AG04450 (cell line): ENCODE measurements at regions not wholly inside any gene's neighbourhood (a gene's known extent, or its start where the extent isn't known, plus 50 kb on each side); places are given as distances from the start of the nearest gene placed in this dataset.

Experiments
- CTCF ChIA-PET: fragments of 300-600, 350-600 bp; formaldehyde crosslinking; extraction: SDS; loops from one replicate; lab custom pipeline; 2022; ENCODE audit warnings: antibody characterized with exemption, inconsistent platforms; lab: Charles Lee
- POLR2A ChIA-PET: fragments of 350-600 bp; formaldehyde crosslinking; extraction: SDS; loops from one replicate; lab custom pipeline; 2021; ENCODE audit warnings: antibody characterized with exemption, inconsistent platforms; lab: Yijun Ruan, JAX
- DNase-seq: peaks from one replicate; pipeline ENCODE4 v3.0.0-alpha.2; 2011; ENCODE audit warnings: low read depth, low spot score
- H3K27ac ChIP-seq: one replicate; pipeline ENCODE4 v1.5.1; 2012; ENCODE audit warnings: low read depth, low read length, control low read depth
- H3K27me3 ChIP-seq: one replicate; pipeline ENCODE4 v1.6.0; 2012; ENCODE audit warnings: low read length; ENCODE audit not compliant: control insufficient read depth, insufficient read depth
- H3K4me3 ChIP-seq: 2 replicates; pipeline ENCODE4 v1.5.1; 2011; ENCODE audit warnings: mild to moderate bottlenecking, low read depth, low read length, control low read depth
- H3K9me3 ChIP-seq: 2 replicates; pipeline ENCODE4 v1.5.1; 2012; ENCODE audit warnings: low read length; ENCODE audit not compliant: control insufficient read depth, insufficient read depth
- TF ChIP-seq, protein P1 (sequence below): IDR thresholded peaks from 2 replicates; pipeline ENCODE4 v1.5.1; 2011; ENCODE audit warnings: low read depth, low read length, control low read depth, inconsistent platforms

DNA sequence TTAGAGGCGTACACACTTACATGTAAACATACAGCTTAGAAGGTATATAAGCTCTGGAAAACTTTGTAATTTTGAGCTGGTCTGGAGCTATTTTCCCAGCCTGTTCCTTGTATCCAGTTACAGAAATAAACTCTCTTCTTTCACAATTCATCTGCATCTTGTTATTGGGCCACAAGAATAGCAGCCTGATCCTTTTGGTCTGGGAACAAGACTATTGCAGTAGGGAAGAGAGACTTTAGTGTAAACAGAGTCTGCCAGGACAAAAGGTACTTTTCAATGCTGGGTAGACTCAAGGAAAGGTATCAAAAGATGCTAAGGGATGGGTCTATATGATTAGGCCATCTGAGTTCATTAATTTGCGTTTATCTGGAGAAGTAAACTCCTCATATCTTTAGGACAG is 728.3 kb downstream of the TYW1 start:
- TF ChIP-seq, protein P1, sequence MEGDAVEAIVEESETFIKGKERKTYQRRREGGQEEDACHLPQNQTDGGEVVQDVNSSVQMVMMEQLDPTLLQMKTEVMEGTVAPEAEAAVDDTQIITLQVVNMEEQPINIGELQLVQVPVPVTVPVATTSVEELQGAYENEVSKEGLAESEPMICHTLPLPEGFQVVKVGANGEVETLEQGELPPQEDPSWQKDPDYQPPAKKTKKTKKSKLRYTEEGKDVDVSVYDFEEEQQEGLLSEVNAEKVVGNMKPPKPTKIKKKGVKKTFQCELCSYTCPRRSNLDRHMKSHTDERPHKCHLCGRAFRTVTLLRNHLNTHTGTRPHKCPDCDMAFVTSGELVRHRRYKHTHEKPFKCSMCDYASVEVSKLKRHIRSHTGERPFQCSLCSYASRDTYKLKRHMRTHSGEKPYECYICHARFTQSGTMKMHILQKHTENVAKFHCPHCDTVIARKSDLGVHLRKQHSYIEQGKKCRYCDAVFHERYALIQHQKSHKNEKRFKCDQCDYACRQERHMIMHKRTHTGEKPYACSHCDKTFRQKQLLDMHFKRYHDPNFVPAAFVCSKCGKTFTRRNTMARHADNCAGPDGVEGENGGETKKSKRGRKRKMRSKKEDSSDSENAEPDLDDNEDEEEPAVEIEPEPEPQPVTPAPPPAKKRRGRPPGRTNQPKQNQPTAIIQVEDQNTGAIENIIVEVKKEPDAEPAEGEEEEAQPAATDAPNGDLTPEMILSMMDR, result no peak
- no peaks in the 10 kb centered on the region for H3K27me3 ChIP-seq
- no peak overlapping the region for H3K27ac ChIP-seq
- CTCF ChIA-PET, result no interaction called here
- no peak overlapping the region for H3K4me3 ChIP-seq
- POLR2A ChIA-PET, result no interaction called here
- H3K9me3 ChIP-seq, result peaks cover 29% of the 10 kb centered on the region
- no peak for DNase-seq

DNA sequence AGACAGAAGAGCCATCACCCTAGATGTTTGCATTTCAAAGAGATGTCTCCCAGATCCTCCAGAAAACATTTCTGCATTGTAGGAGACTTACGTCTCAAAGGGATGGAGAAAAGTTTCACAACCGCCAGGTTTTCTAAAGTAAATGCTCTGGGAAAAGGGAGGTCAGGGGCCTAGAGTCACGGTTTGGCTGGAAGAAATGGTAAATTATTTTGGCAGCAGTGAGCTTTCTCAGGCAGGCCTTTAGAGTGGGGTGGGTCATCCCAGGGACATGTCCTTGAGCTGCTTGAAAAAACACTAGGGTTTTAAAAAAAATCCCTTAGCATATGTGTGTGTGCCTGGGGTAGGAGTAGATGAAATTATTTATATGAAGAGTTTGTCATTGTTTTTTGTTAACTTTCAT is 728.8 kb downstream of the TYW1 start:
- H3K4me3 ChIP-seq, result no peak overlapping the region
- TF ChIP-seq, protein P1, result no peak
- POLR2A ChIA-PET, result no interaction called here
- CTCF ChIA-PET, result no interaction called here
- no peaks in the 10 kb centered on the region for H3K27me3 ChIP-seq
- no peak overlapping the region for H3K27ac ChIP-seq
- H3K9me3 ChIP-seq, result peaks cover 30% of the 10 kb centered on the region
- DNase-seq, result no peak

DNA sequence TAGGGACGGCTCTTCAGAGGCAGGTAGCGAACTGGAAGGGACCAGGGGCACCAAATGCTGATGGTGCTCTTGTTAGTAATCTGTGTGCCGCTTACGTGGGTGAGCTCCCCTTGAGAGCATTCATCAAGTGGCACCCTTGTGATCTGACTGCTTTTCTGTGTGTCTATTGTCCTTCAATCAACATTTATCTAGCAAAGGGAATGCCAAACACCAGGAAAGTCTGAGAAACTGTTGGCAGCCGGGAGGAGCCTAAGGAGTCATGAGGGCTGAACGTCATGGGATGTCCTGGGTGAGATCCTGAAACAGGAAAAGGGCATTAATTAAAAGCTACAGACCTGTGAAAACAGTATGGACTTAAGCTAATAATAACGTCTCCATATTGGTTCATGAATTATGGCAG is 733.1 kb downstream of the TYW1 start:
- ChIA-PET CTCF (no interaction called here), POLR2A (no interaction called here)
- H3K9me3 ChIP-seq, result peaks cover 33% of the 10 kb centered on the region
- no peak overlapping the region for H3K27ac ChIP-seq
- no peak overlapping the region for H3K4me3 ChIP-seq
- TF ChIP-seq, protein P1, result no peak
- no peak for DNase-seq
- no peaks in the 10 kb centered on the region for H3K27me3 ChIP-seq

DNA sequence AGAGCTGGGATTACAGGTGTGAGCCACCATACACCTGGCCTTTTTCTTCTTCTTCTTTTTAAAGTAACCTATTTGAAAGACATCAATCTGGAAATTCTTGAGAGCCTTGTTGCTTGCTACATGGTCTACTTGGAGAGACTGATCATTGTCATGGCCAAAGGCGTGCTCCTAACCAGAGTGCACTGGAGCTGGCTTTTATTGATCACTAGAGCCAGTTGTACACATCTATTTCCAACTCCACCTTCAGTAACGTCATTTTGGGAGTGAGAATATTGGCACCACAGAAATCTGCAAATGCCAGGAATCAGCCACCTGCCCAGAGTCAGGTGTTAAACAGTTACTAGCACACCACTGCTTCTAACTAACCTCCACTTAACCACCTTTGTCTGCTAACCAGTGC is 735.1 kb downstream of the TYW1 start:
- Histone ChIP-seq H3K4me3 (no peak overlapping the region), H3K9me3 (peaks cover 38% of the 10 kb centered on the region), H3K27ac (no peak overlapping the region), H3K27me3 (no peaks in the 10 kb centered on the region)
- POLR2A ChIA-PET, result no interaction called here
- CTCF ChIA-PET, result no interaction called here
- TF ChIP-seq, protein P1, result no peak
- no peak for DNase-seq

DNA sequence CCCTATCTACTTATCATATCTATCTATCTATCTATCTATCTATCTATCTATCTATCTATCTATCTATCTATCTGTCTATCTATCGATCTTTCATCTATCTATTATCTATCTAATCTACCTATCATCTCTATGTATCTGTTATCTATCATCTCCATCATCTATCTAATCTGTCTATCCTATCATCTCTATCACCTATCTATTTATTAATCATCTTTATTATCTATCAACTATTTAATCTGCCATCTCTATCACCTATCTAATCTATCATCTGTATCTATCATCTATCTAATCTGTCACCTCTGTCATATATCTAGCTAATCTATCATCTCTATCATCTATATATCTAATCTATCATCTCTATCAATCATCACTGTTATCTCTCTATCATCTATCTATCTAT is 736.3 kb downstream of the TYW1 start:
- no peaks in the 10 kb centered on the region for H3K27me3 ChIP-seq
- no peak overlapping the region for H3K27ac ChIP-seq
- TF ChIP-seq, protein P1, result no peak
- no peak for DNase-seq
- ChIA-PET CTCF (no interaction called here), POLR2A (no interaction called here)
- H3K4me3 ChIP-seq, result no peak overlapping the region
- peaks cover 31% of the 10 kb centered on the region for H3K9me3 ChIP-seq
